ENCODE measurements at regions not wholly inside any gene's neighbourhood (a gene's known extent, or its start where the extent isn't known, plus 50 kb on each side); places are given as distances from the start of the nearest gene placed in this dataset.

DNA sequence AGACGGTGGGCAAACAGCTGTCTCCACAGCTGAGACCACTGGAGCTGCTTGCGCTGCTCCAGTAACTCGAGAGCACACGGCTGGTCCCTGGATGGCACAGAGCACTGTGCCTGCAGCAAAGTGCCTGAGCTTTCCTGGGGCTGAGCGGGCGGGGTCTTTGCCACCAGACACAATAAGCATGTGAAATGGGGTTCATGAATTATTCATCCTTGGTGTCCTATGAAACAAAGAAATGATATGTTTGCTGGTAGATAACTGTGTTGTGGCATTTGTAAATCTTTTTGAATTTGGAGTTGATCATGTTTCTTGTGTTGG is 151.7 kb upstream of the MPDZ start:
- TF ChIP-seq EP300 (IDR thresholded peaks at IDR 0.05) = no peak
- TF ChIP-seq MAFK (IDR thresholded peaks at IDR 0.05; ENCODE audit: partially characterized antibody) = no peak
- TF ChIP-seq, protein P1, sequence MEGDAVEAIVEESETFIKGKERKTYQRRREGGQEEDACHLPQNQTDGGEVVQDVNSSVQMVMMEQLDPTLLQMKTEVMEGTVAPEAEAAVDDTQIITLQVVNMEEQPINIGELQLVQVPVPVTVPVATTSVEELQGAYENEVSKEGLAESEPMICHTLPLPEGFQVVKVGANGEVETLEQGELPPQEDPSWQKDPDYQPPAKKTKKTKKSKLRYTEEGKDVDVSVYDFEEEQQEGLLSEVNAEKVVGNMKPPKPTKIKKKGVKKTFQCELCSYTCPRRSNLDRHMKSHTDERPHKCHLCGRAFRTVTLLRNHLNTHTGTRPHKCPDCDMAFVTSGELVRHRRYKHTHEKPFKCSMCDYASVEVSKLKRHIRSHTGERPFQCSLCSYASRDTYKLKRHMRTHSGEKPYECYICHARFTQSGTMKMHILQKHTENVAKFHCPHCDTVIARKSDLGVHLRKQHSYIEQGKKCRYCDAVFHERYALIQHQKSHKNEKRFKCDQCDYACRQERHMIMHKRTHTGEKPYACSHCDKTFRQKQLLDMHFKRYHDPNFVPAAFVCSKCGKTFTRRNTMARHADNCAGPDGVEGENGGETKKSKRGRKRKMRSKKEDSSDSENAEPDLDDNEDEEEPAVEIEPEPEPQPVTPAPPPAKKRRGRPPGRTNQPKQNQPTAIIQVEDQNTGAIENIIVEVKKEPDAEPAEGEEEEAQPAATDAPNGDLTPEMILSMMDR (IDR thresholded peaks at IDR 0.05) = no peak
- no peak for TF ChIP-seq CEBPB (IDR thresholded peaks at IDR 0.05)
- TF ChIP-seq NFE2L2 (conservative IDR thresholded peaks at IDR 0.05; ENCODE audit: low read length) = no peak
- no peak for TF ChIP-seq POLR2AphosphoS2 (conservative IDR thresholded peaks at IDR 0.05; ENCODE audit: low read length)
- TF ChIP-seq, protein P2, sequence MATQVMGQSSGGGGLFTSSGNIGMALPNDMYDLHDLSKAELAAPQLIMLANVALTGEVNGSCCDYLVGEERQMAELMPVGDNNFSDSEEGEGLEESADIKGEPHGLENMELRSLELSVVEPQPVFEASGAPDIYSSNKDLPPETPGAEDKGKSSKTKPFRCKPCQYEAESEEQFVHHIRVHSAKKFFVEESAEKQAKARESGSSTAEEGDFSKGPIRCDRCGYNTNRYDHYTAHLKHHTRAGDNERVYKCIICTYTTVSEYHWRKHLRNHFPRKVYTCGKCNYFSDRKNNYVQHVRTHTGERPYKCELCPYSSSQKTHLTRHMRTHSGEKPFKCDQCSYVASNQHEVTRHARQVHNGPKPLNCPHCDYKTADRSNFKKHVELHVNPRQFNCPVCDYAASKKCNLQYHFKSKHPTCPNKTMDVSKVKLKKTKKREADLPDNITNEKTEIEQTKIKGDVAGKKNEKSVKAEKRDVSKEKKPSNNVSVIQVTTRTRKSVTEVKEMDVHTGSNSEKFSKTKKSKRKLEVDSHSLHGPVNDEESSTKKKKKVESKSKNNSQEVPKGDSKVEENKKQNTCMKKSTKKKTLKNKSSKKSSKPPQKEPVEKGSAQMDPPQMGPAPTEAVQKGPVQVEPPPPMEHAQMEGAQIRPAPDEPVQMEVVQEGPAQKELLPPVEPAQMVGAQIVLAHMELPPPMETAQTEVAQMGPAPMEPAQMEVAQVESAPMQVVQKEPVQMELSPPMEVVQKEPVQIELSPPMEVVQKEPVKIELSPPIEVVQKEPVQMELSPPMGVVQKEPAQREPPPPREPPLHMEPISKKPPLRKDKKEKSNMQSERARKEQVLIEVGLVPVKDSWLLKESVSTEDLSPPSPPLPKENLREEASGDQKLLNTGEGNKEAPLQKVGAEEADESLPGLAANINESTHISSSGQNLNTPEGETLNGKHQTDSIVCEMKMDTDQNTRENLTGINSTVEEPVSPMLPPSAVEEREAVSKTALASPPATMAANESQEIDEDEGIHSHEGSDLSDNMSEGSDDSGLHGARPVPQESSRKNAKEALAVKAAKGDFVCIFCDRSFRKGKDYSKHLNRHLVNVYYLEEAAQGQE (IDR thresholded peaks at IDR 0.05) = no peak
- TF ChIP-seq JUNB (IDR thresholded peaks at IDR 0.05) = no peak
- TF ChIP-seq RFX5 (IDR thresholded peaks at IDR 0.05) = no peak
- TF ChIP-seq, protein P3, sequence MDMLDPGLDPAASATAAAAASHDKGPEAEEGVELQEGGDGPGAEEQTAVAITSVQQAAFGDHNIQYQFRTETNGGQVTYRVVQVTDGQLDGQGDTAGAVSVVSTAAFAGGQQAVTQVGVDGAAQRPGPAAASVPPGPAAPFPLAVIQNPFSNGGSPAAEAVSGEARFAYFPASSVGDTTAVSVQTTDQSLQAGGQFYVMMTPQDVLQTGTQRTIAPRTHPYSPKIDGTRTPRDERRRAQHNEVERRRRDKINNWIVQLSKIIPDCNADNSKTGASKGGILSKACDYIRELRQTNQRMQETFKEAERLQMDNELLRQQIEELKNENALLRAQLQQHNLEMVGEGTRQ (IDR thresholded peaks at IDR 0.05) = no peak
- TF ChIP-seq HDAC2 (IDR thresholded peaks at IDR 0.05) = no peak

Data from A549 (cell line).